Mucosa of rectum (tissue), 2 donors: ENCODE measurements at regions not wholly inside any gene's neighbourhood (a gene's known extent, or its start where the extent isn't known, plus 50 kb on each side); places are given as distances from the start of the nearest gene placed in this dataset.

Source experiments
- H3K27ac ChIP-seq, 2 donors: one replicate each; pipeline ENCODE4 v1.7.0; 2013; ENCODE audit warnings: inconsistent platforms in 2 of 2, low read depth in 2 of 2, low read length in 2 of 2
- H3K27me3 ChIP-seq, 2 donors: one replicate each; pipeline ENCODE4 v1.7.0; 2013; ENCODE audit warnings: low read length in 2 of 2; ENCODE audit not compliant: control insufficient read depth in 2 of 2, insufficient read depth in 2 of 2
- H3K36me3 ChIP-seq, 2 donors: one replicate each; pipeline ENCODE4 v1.7.0; 2013; ENCODE audit warnings: low read length in 2 of 2; ENCODE audit not compliant: control insufficient read depth in 2 of 2, insufficient read depth in 2 of 2
- H3K4me1 ChIP-seq, 2 donors: one replicate each; pipeline ENCODE4 v1.7.0; 2013; ENCODE audit warnings: low read length in 2 of 2, mild to moderate bottlenecking in 1 of 2; ENCODE audit not compliant: control insufficient read depth in 2 of 2, insufficient read depth in 2 of 2
- H3K4me3 ChIP-seq, 2 donors: one replicate each; pipeline ENCODE4 v1.7.0; 2013; ENCODE audit warnings: low read length in 2 of 2
- H3K9ac ChIP-seq, 2 donors: one replicate each; pipeline ENCODE4 v1.7.0; 2013; ENCODE audit warnings: low read length in 2 of 2, low read depth in 1 of 2, mild to moderate bottlenecking in 1 of 2
- H3K9me3 ChIP-seq, 2 donors: one replicate each; pipeline ENCODE4 v1.7.0; 2013; ENCODE audit warnings: low read length in 2 of 2; ENCODE audit not compliant: control insufficient read depth in 2 of 2
- donor health status: healthy.
- donor health status: Normal muscosa, but diverticular disease.

- H3K27me3 ChIP-seq = no peaks in the 10 kb centered on the region
- H3K9me3 ChIP-seq = no peaks in the 10 kb centered on the region
- no peak overlapping the region for H3K4me3 ChIP-seq
- H3K9ac ChIP-seq = no peak overlapping the region
- H3K27ac ChIP-seq = no peak overlapping the region
- H3K36me3 ChIP-seq = no peaks in the 10 kb centered on the region
- H3K4me1 ChIP-seq = no peaks in the 10 kb centered on the region
Measured at GRCh38 chr15:96242761-96243160, 87.7 kb upstream of the NR2F2 start.

GRCh38 chr15:96243701-96244100, 86.8 kb upstream of the NR2F2 start:
- no peak overlapping the region for H3K9ac ChIP-seq
- no peak overlapping the region for H3K4me3 ChIP-seq
- H3K27ac ChIP-seq = no peak overlapping the region
- no peaks in the 10 kb centered on the region for H3K27me3 ChIP-seq
- no peaks in the 10 kb centered on the region for H3K36me3 ChIP-seq
- no peaks in the 10 kb centered on the region for H3K4me1 ChIP-seq
- no peaks in the 10 kb centered on the region for H3K9me3 ChIP-seq

- no peaks in the 10 kb centered on the region for H3K9me3 ChIP-seq
- H3K4me1 ChIP-seq = no peaks in the 10 kb centered on the region
- H3K36me3 ChIP-seq = no peaks in the 10 kb centered on the region
- no peak overlapping the region for H3K9ac ChIP-seq
- no peaks in the 10 kb centered on the region for H3K27me3 ChIP-seq
- no peak overlapping the region for H3K4me3 ChIP-seq
- no peak overlapping the region for H3K27ac ChIP-seq
Measured at GRCh38 chr15:96245252-96245651, 85.2 kb upstream of the NR2F2 start.

GRCh38 chr15:96246057-96246456, 84.4 kb upstream of the NR2F2 start:
- Histone ChIP-seq H3K27me3 (no peaks in the 10 kb centered on the region), H3K9me3 (no peaks in the 10 kb centered on the region), H3K27ac (no peak overlapping the region), H3K4me3 (no peak overlapping the region), H3K9ac (no peak overlapping the region), H3K4me1 (no peaks in the 10 kb centered on the region), H3K36me3 (no peaks in the 10 kb centered on the region)

- H3K4me3 ChIP-seq = no peak overlapping the region
- H3K36me3 ChIP-seq = no peaks in the 10 kb centered on the region
- no peak overlapping the region for H3K9ac ChIP-seq
- H3K4me1 ChIP-seq = no peaks in the 10 kb centered on the region
- H3K9me3 ChIP-seq = no peaks in the 10 kb centered on the region
- no peaks in the 10 kb centered on the region for H3K27me3 ChIP-seq
- H3K27ac ChIP-seq = no peak overlapping the region
Measured at GRCh38 chr15:96247621-96248305, 82.7 kb upstream of the NR2F2 start.

- Histone ChIP-seq H3K36me3 (no peaks in the 10 kb centered on the region), H3K9me3 (no peaks in the 10 kb centered on the region), H3K4me3 (no peak overlapping the region), H3K27ac (no peak overlapping the region), H3K9ac (no peak overlapping the region), H3K27me3 (no peaks in the 10 kb centered on the region), H3K4me1 (no peaks in the 10 kb centered on the region)
Measured at GRCh38 chr15:96252148-96252547, 78.4 kb upstream of the NR2F2 start.

GRCh38 chr15:96253006-96253747, 77.3 kb upstream of the NR2F2 start:
- Histone ChIP-seq H3K4me3 (no peak overlapping the region), H3K9ac (no peak overlapping the region), H3K27me3 (no peaks in the 10 kb centered on the region), H3K9me3 (no peaks in the 10 kb centered on the region), H3K4me1 (no peaks in the 10 kb centered on the region), H3K36me3 (no peaks in the 10 kb centered on the region), H3K27ac (no peak overlapping the region)

GRCh38 chr15:96254173-96254572, 76.3 kb upstream of the NR2F2 start:
- no peaks in the 10 kb centered on the region for H3K4me1 ChIP-seq
- H3K9ac ChIP-seq = no peak overlapping the region
- no peaks in the 10 kb centered on the region for H3K9me3 ChIP-seq
- no peaks in the 10 kb centered on the region for H3K27me3 ChIP-seq
- H3K4me3 ChIP-seq = no peak overlapping the region
- no peak overlapping the region for H3K27ac ChIP-seq
- no peaks in the 10 kb centered on the region for H3K36me3 ChIP-seq

GRCh38 chr15:96255599-96255998, 74.9 kb upstream of the NR2F2 start:
- no peak overlapping the region for H3K9ac ChIP-seq
- no peaks in the 10 kb centered on the region for H3K9me3 ChIP-seq
- H3K4me1 ChIP-seq = no peaks in the 10 kb centered on the region
- H3K27me3 ChIP-seq = no peaks in the 10 kb centered on the region
- H3K27ac ChIP-seq = no peak overlapping the region
- H3K36me3 ChIP-seq = no peaks in the 10 kb centered on the region
- no peak overlapping the region for H3K4me3 ChIP-seq

- Histone ChIP-seq H3K9me3 (no peaks in the 10 kb centered on the region), H3K9ac (no peak overlapping the region), H3K4me3 (no peak overlapping the region), H3K4me1 (no peaks in the 10 kb centered on the region), H3K36me3 (no peaks in the 10 kb centered on the region), H3K27ac (no peak overlapping the region), H3K27me3 (no peaks in the 10 kb centered on the region)
Measured at GRCh38 chr15:96261575-96262034, 68.9 kb upstream of the NR2F2 start.
